K562 (cell line): ENCODE measurements at regions not wholly inside any gene's neighbourhood (a gene's known extent, or its start where the extent isn't known, plus 50 kb on each side); places are given as distances from the start of the nearest gene placed in this dataset.

Experiments used
- ATF1 ChIP-seq, 2 experiments: fragments of 450-650 bp in 1 of 2; IDR thresholded peaks; 2 replicates each; pipeline ENCODE4 v1.6.1; 2016; ENCODE audit warnings: missing compliant biosample characterization in 1 of 2, missing genetic modification characterization in 1 of 2
- EGR1 ChIP-seq: fragments of 450-650 bp; conservative IDR thresholded peaks from 2 replicates; pipeline ENCODE4 v1.6.1; 2017; ENCODE audit warnings: mild to moderate bottlenecking
- HMGXB4 ChIP-seq: sonication (generic); formaldehyde crosslinking; IDR thresholded peaks from 2 replicates; pipeline ENCODE4 v1.8.1; 2023; ENCODE audit warnings: mild to moderate bottlenecking, missing genetic modification reagents
- POLR2A ChIP-seq: fragments of 450-650 bp; conservative IDR thresholded peaks from 2 replicates; pipeline ENCODE4 v1.6.1; 2016
- RAD21 ChIP-seq, 2 experiments: fragments of 250-450 bp in 1 of 2; fragments of 450-650 bp in 1 of 2; sonication (Bioruptor Pico) in 1 of 2; formaldehyde crosslinking in 1 of 2; IDR thresholded peaks in 1 of 2; conservative IDR thresholded peaks in 1 of 2; 2 replicates each; pipeline versions ENCODE4 v1.4.0 to v1.8.0; 2020 to 2022; ENCODE audit warnings: mild to moderate bottlenecking in 2 of 2, moderate library complexity in 1 of 2
- ZKSCAN1 ChIP-seq: fragments of 150-350 bp; IDR thresholded peaks from 2 replicates; pipeline ENCODE4 v1.6.1; 2016; ENCODE audit warnings: low read depth, low read length
- ZNF511 ChIP-seq: sonication (generic); formaldehyde crosslinking; IDR thresholded peaks from 2 replicates; pipeline ENCODE4 v1.8.0; 2022; ENCODE audit warnings: mild to moderate bottlenecking, missing genetic modification reagents

- TF ChIP-seq POLR2A, result no peak
- TF ChIP-seq ATF1 (CRISPR knock-in tag; IDR thresholded peaks at IDR 0.05), result no peak
- no peak for TF ChIP-seq ATF1 (tag; IDR thresholded peaks at IDR 0.05)
- TF ChIP-seq EGR1, result no peak
- no peak for TF ChIP-seq ZKSCAN1
- TF ChIP-seq RAD21 (CRISPR knock-in tag; conservative IDR thresholded peaks at IDR 0.05 in 1 of 2, IDR thresholded peaks at IDR 0.05 in 1 of 2), result no peak
- no peak for TF ChIP-seq HMGXB4
- no peak for TF ChIP-seq ZNF511 (CRISPR knock-in tag)
These were observed 67.3 kb upstream of the PRPS1 start for GRCh38 chrX:107560980-107561379.
